Erythroblast (primary cell): ENCODE measurements at regions not wholly inside any gene's neighbourhood (a gene's known extent, or its start where the extent isn't known, plus 50 kb on each side); places are given as distances from the start of the nearest gene placed in this dataset.

Experiments
- DNase-seq, 2 experiments: peaks; one replicate each; lab custom pipeline; 2025; lab: John Stamatoyannopoulos, UW
- GATA1 ChIP-seq: IDR thresholded peaks from 2 replicates; pipeline ENCODE4 v1.6.1; 2011; ENCODE audit warnings: low read depth, mild to moderate bottlenecking, control low read depth, low read length, moderate library complexity
- POLR2A ChIP-seq: IDR thresholded peaks from 2 replicates; pipeline ENCODE4 v1.6.1; 2011; ENCODE audit warnings: mild to moderate bottlenecking, low read length

DNA sequence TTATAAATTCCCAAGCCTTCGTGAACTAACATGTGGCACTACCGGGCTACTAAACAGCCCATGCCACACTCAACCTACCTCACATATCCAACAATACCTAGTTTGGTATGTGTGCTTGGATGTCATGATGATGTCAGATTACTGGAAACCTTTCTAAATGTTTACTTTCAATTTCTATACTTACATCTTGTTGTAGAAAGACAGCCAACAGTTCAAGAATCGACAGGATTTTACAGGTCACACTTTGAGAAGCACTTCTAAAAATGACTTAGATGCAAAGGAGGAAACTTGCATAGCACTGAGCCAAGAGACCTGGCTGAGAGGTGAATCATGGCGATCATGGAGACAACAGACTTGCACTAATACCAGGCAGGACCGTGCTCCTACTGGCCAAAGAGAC, 209.9 kb downstream of the COL4A1 start:
- DNase-seq = no peak
- TF ChIP-seq GATA1 = no peak
- no peak for TF ChIP-seq POLR2A

DNA sequence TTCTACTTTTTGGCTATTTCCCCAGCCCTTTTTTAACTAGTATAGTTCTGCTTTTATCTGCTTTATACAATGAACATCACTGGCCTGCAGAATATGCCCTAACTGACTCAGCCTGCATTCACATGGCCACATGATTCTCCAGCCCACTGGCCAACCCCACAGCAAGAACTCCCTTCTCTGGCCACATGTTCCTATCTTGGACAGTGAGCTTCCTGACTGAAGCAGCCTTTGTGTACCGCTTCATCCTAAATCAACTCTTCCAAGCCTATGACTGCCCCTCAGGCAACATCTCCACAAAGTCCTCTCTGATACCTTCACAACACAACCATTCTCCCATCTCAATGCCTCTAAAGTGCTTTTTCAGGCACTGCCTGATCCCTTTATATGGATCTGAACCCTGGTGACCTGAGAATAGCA, 214.1 kb downstream of the COL4A1 start:
- no peak for DNase-seq
- TF ChIP-seq POLR2A (no peak), GATA1 (no peak)

DNA sequence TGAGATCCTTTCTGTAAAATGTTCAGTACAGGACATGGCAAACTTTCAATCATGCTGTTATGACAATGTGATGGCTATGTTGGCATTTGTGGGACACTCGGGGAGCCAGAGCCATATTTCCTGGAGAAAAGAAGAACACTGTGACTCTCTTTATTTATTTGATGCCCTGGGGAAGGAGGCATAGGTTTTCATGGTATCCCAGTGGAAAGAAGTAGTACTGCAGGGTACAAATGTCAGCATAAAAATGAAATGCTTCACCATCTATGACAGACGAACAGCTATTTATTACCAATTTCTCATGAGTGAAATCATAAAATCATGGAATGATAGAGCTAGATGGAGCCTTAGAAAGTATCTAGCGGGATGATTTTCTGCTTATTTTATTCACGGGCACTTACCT, 217.1 kb downstream of the COL4A1 start:
- DNase-seq = no peak

GRCh38 chr13:110089100-110089499, 217.9 kb downstream of the COL4A1 start:
- DNase-seq = no peak
- TF ChIP-seq GATA1 (no peak), POLR2A (no peak)

More for the DNA sequence above, 217.1 kb downstream of the COL4A1 start:
- TF ChIP-seq GATA1 (no peak), POLR2A (no peak)

DNA sequence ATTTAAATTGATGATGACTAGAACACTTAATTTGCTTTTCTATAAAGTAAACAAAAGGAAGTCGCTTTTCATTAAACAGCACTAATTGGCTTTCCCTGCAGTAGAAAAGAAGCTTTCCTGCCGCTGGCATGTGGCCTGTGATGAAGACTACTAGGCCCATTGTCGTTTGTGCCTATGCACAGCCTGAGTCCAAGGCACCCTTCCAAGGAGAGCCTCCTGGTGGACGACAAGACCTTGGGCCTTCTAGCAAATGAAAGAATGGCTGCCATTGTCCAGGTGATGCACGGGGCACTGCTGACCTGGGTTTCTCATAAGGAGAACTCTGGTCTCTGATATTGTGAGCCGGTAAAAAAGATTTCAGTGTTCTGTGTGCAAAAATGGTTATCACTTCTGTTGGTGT, 233.0 kb downstream of the COL4A1 start:
- TF ChIP-seq POLR2A (no peak), GATA1 (no peak)

GRCh38 chr13:110070511-110071120, 236.3 kb downstream of the COL4A1 start:
- DNase-seq = no peak
- TF ChIP-seq POLR2A (no peak), GATA1 (no peak)

More for the DNA sequence above, 233.0 kb downstream of the COL4A1 start:
- DNase-seq = no peak

GRCh38 chr13:110070046-110070445, 236.9 kb downstream of the COL4A1 start:
- DNase-seq = no peak
- TF ChIP-seq POLR2A (no peak), GATA1 (no peak)

DNA sequence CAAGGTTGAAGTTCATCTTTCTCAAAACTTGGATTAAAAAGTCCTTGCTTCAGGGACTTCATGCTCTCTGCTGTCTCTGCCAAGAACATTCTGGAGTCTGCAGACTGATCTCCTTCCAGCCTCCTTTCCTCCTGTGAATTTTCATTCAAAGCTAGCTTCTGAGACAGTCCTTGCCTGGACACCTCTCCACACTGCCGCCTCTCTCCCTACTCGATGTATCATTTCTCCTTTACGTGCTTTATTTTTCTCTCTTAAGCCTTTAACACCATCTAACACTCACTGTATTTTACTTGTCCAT, 238.8 kb downstream of the COL4A1 start:
- TF ChIP-seq POLR2A (no peak), GATA1 (no peak)
- no peak for DNase-seq

DNA sequence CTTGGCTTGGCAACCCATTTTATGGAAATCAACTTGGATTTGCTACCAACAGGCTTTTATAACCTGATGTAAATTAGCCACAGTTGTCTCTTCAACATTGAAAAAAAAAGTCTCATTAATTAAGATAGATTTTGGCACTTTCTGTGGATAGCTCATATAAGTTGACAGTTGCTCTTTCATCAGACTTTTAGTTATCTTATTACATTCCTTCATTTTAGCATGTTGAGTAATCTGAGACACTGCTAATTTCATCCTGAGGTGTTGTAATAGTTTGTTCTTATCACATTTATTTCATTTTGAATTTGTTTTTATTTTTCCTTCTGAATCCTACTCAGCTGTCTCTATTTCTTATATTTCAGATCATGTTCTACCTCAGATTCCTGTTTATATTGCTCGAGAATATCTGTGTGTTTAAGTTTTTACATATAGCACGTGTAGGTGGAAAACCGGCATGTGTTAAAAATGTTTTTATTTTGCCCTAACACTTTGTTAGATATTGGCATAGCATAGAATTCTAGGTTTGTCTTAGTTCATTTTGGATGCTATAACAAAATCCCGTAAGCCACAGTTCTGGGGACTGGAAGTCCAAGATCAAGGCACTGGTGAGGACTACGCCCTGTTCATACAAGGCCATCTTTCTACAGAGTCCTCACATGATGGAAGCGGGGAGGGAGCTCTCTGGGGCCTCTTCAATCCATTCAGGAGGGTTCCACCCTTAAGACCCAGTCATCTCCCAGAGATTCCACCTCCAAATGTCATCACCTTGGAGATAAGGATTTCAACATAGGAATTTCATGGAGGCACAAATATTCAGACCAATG, 239.4 kb downstream of the COL4A1 start:
- no peak for DNase-seq
- TF ChIP-seq POLR2A (no peak), GATA1 (no peak)

DNA sequence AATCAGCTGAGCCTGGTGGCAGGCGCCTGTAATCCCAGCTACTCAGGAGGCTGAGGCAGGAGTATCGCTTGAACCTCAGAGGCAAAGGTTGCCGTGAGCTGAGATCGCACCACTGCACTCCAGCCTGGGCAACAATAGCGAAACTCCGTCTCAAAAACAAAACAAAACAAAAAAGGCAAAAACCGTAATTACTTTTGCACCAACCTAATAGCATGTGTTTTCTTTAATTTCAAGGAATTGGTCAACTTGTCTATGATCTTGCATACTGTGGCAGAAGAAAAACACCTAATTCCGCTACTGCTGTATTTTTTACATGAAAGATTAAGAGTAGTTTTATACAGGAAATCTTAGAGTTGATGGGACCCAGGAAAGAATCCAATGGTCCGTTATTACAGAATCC, 241.2 kb downstream of the COL4A1 start:
- TF ChIP-seq GATA1 (no peak), POLR2A (no peak)
- DNase-seq = no peak

- DNase-seq = no peak
- TF ChIP-seq GATA1 (no peak), POLR2A (no peak)
Measured at GRCh38 chr13:110063490-110064421, 243.2 kb downstream of the COL4A1 start.

DNA sequence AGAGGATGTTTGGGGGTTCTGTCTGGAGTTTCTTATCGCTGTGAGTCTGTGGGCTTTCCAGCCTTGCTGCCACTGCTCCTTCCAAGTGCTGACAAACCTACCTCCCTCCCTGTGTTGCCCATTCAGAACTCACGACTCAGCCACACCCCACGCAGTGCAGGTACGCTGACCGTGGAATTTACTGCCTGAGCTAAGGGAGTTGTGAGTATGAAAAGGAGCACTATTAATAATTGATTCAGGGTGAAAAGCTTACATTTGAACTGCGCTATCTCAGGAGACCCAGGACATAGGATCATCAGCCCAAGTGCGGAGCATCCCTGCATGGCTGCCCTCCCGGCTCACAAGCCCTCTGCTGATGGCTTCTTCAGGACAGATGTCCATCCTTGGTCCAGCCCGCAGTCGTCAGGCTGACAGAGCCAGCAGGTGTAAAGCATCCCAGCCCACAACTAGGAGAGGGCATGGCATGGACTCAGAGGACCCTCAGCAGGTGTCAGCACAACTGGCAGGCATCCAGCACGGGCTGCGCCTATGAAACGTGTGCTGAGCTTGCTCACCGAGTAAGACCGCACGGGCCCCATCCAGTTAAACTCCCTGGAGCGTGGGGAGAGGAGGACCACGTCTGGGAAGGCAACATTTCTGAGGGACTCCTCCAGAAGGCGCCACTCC, 244.0 kb downstream of the COL4A1 start:
- TF ChIP-seq GATA1 (no peak), POLR2A (no peak)

DNA sequence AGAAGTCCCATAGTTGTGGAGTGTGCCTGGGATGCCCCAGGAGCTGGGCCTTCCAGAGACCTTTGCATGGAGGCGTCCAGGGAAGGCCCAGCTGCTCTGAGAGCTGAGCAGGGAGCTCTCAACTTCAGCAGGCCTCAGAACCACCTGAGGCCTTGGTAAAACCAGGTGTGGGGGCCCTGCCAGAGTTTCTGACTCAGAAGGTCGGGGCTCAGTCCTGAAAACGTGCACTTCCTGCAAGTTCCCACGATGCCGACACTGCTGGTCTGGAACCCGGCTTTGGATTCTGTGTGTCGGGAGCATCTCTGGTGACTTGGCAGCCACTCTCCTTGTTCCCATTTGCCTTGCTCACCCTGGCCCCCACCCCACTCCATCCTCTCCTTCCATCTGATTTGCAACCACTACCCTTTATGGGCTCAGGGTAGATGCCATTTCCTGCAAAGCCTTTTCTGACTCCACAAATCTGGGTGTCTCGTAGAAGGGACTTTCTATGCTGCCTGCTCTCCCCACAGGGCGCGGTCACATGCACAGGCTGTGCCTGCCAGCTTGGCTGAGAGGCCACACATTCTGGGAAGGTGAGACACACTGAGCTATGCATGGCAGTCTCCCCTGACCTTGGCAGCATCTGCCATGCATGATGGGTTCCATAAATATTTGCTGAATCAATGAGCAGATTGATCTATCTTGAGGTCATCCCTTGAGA, 244.7 kb downstream of the COL4A1 start:
- DNase-seq = no peak
- TF ChIP-seq POLR2A = no peak
- no peak for TF ChIP-seq GATA1

More for the DNA sequence above, 244.0 kb downstream of the COL4A1 start:
- no peak for DNase-seq
